Esophagus muscularis mucosa (tissue), 4 donors: ENCODE measurements at regions not wholly inside any gene's neighbourhood (a gene's known extent, or its start where the extent isn't known, plus 50 kb on each side); places are given as distances from the start of the nearest gene placed in this dataset.

Experiments used
- DNase-seq: peaks from one replicate; pipeline ENCODE4 v3.0.0-alpha.2; 2017; ENCODE audit errors: extremely low spot score
- H3K27ac ChIP-seq, 4 donors: fragments of 200-600 bp; sonication (generic); replicated peaks in 1 of 4; 1 replicate in 3 of 4; 2 replicates in 1 of 4; pipeline ENCODE4 v1.5.1; 2016 to 2019; ENCODE audit warnings: mild to moderate bottlenecking in 1 of 4
- H3K27me3 ChIP-seq, 4 donors: fragments of 200-600 bp; sonication (generic); one replicate each; pipeline versions ENCODE4 v1.5.1 to v1.6.0; 2016 to 2019
- H3K36me3 ChIP-seq, 4 donors: fragments of 200-600 bp; sonication (generic); one replicate each; pipeline ENCODE4 v1.5.1; 2016 to 2019
- H3K4me1 ChIP-seq, 4 donors: fragments of 200-600 bp; sonication (generic); one replicate each; pipeline ENCODE4 v1.5.1; 2016 to 2019
- H3K4me3 ChIP-seq, 4 donors: fragments of 200-600 bp; sonication (generic); 1 replicate in 2 of 4; 2 replicates in 2 of 4; pipeline ENCODE4 v1.5.1; 2016 to 2019; ENCODE audit warnings: mild to moderate bottlenecking in 4 of 4, moderate library complexity in 1 of 4
- H3K9me3 ChIP-seq, 4 donors: fragments of 200-600 bp; sonication (generic); 1 replicate in 3 of 4; 2 replicates in 1 of 4; pipeline ENCODE4 v1.5.1; 2016 to 2019
- EP300 ChIP-seq: sonication (generic); formaldehyde crosslinking; IDR thresholded peaks from one replicate; pipeline ENCODE4 v1.6.1; 2017; ENCODE audit warnings: antibody characterized with exemption
- POLR2A ChIP-seq: fragments of 450-650 bp; IDR thresholded peaks from one replicate; pipeline ENCODE4 v1.6.1; 2017; ENCODE audit warnings: antibody characterized with exemption, moderate library complexity, mild to moderate bottlenecking, low read depth
- POLR2AphosphoS5 ChIP-seq, 2 donors: sonication (generic); formaldehyde crosslinking; IDR thresholded peaks; one replicate each; pipeline ENCODE4 v1.6.1; 2017; ENCODE audit warnings: antibody characterized with exemption in 2 of 2
- WGBS: methylation state at CpG from one replicate; pipeline ENCODE4 v1.1.5; 2018; 5-methylcytosine and 5-hydroxymethylcytosine counted together
- intact Hi-C: fragments of 100-400 bp; cut with DNase I; formaldehyde crosslinking; loops from one replicate; pipeline ENCODE4 v1.15.1; 2023
- TF ChIP-seq, protein P1 (sequence below), 3 experiments: fragments of 200-600 bp in 2 of 3; fragments of 450-650 bp in 1 of 3; sonication (generic) in 2 of 3; IDR thresholded peaks; one replicate each; pipeline ENCODE4 v1.5.1; 2017 to 2019; ENCODE audit warnings: antibody characterized with exemption in 3 of 3, mild to moderate bottlenecking in 2 of 3, moderate library complexity in 1 of 3

DNA sequence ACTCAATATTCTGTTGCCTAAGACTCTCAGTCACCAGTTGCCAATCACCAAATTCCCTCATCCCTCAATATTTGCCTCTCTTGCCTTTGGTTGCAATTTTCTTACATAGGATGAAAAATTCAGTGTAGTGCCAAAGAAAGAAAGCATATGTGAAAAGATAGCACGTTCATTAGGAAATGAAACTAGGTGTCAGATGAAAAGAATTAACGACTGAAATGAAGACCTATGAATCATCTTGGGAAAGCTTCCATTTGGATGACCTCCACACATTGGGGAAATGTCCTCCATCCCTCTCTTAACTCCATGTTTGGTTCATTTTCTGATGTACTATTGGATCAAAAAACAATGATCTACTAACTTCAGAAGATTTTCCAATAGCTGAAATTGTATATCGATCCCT, 145.1 kb upstream of the MEOX2 start:
- H3K27ac ChIP-seq, result no peak overlapping the region
- H3K27me3 ChIP-seq, result no peaks in the 10 kb centered on the region
- DNase-seq, result no peak
- TF ChIP-seq, protein P1, sequence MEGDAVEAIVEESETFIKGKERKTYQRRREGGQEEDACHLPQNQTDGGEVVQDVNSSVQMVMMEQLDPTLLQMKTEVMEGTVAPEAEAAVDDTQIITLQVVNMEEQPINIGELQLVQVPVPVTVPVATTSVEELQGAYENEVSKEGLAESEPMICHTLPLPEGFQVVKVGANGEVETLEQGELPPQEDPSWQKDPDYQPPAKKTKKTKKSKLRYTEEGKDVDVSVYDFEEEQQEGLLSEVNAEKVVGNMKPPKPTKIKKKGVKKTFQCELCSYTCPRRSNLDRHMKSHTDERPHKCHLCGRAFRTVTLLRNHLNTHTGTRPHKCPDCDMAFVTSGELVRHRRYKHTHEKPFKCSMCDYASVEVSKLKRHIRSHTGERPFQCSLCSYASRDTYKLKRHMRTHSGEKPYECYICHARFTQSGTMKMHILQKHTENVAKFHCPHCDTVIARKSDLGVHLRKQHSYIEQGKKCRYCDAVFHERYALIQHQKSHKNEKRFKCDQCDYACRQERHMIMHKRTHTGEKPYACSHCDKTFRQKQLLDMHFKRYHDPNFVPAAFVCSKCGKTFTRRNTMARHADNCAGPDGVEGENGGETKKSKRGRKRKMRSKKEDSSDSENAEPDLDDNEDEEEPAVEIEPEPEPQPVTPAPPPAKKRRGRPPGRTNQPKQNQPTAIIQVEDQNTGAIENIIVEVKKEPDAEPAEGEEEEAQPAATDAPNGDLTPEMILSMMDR (IDR thresholded peaks at IDR 0.05), result no peak
- no peak for TF ChIP-seq EP300
- no peaks in the 10 kb centered on the region for H3K36me3 ChIP-seq
- H3K9me3 ChIP-seq, result no peaks in the 10 kb centered on the region
- intact Hi-C loops, result no loop called here
- H3K4me3 ChIP-seq, result no peak overlapping the region
- H3K4me1 ChIP-seq, result peaks cover 6 to 24% (median 21%) of the 10 kb centered on the region in 4 donors
- WGBS, result 40% methylated on average over 3 of the region's 3 CpGs

DNA sequence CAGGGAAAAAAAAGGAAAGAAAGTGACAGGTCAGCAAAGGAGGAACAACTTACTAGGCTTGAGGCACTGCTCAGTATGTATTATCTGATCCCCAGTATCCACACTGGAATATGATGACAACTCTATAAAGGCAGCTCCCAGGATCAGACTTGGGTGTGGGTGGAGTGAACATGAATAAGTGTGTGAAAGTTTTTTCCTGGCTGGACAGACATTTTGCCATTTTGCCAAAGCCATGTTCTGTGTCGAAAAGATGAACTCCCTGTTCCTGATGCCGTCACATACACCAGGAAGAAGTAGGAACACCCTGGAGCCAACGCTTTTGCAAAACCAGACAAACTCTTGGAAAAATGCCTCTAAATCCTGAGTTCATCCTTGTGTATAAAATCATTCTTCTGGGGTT, 143.2 kb upstream of the MEOX2 start:
- H3K36me3 ChIP-seq, result no peaks in the 10 kb centered on the region
- intact Hi-C loops, result no loop called here
- H3K27ac ChIP-seq, result peak overlapping the region in 2 of 4 donors; percentile 16 to 34
- H3K4me3 ChIP-seq, result no peak overlapping the region
- TF ChIP-seq POLR2AphosphoS5 (IDR thresholded peaks at IDR 0.05) (peak; percentile 34 to 38), POLR2A (no peak)
- TF ChIP-seq, protein P1 (IDR thresholded peaks at IDR 0.05), result no peak
- H3K27me3 ChIP-seq, result no peaks in the 10 kb centered on the region
- H3K9me3 ChIP-seq, result no peaks in the 10 kb centered on the region
- WGBS, result 54% methylated on average over 3 of the region's 3 CpGs
- no peak for DNase-seq
- H3K4me1 ChIP-seq, result peaks cover 6 to 24% (median 21%) of the 10 kb centered on the region in 4 donors

DNA sequence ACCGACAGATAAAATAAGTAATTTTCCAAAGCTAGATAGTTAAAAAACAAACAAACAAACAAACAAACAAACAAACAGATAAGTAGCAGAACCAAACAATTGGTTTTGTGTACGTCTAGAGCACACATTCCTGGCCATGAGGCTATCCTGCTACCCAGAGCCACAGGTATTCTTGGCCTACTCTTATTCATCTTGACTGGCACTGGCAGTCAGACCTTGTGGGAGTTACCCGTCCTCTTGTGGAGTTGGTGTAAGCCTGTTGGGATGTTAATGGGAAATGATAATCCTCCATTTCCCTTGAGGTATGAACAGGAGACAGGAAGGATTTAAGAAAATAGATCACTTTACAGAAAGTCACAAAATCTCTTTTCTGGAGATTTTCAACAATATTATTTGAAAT, 142.4 kb upstream of the MEOX2 start:
- intact Hi-C loops, result no loop called here
- Histone ChIP-seq H3K9me3 (no peaks in the 10 kb centered on the region), H3K27ac (no peak overlapping the region), H3K4me3 (no peak overlapping the region), H3K36me3 (no peaks in the 10 kb centered on the region), H3K4me1 (peaks cover 6 to 24% (median 21%) of the 10 kb centered on the region in 4 donors), H3K27me3 (no peaks in the 10 kb centered on the region)
- no peak for DNase-seq
- TF ChIP-seq POLR2A (no peak), POLR2AphosphoS5 (IDR thresholded peaks at IDR 0.05) (no peak), EP300 (no peak)
- TF ChIP-seq, protein P1 (IDR thresholded peaks at IDR 0.05), result no peak
- WGBS, result 88% methylated on average over 3 of the region's 3 CpGs

DNA sequence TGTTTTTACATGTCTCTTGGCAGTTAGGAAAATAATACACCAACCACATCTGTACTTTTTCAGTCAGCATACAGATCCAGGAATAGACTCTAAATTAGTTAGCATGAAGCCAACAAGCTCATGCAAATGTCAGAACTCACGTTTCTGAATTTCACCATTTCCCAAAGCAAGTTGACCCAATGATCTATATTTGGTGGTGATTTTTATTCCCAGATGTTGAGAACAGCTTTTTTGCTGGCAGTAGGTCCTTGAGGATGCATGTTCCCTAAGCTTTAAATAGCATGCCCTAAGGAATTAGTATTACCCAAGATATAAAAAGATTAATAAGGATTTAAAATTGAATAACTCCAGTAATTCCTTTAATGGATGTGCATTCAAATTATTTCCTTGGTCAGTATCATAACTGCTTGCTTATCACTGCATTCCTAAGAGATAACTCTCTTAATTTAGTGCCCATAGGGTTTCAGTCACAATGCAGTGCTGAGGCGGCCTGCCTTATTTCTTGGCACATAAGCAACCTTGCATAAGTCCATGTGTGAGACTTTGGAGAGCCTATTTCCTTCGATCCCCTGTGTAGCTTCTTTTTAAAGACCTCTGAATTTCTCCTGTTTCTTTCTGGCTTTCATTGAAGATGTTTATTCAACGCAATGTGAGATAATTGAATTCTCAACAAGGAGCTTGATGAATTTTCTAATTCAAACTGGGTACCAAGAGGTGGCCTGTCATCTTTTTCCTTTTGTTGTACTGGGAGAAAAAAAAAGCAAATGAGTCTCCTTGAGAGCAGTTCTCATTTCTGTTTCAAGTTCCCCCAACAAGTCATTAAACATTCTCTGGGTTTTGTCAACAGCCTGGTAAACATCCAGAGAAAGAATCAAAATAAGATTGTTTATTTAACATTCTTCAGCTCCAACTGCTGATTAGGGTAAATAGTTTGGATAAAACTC, 135.3 kb upstream of the MEOX2 start:
- Histone ChIP-seq H3K4me1 (peaks cover 0 to 5% (median 0%) of the 10 kb centered on the region in 4 donors), H3K36me3 (no peaks in the 10 kb centered on the region), H3K4me3 (no peak overlapping the region), H3K9me3 (no peaks in the 10 kb centered on the region), H3K27me3 (no peaks in the 10 kb centered on the region), H3K27ac (no peak overlapping the region)
- DNase-seq, result no peak
- TF ChIP-seq, protein P1 (IDR thresholded peaks at IDR 0.05), result no peak
- intact Hi-C loops, result no loop called here
- WGBS, result 71% methylated on average over 4 of the region's 4 CpGs

DNA sequence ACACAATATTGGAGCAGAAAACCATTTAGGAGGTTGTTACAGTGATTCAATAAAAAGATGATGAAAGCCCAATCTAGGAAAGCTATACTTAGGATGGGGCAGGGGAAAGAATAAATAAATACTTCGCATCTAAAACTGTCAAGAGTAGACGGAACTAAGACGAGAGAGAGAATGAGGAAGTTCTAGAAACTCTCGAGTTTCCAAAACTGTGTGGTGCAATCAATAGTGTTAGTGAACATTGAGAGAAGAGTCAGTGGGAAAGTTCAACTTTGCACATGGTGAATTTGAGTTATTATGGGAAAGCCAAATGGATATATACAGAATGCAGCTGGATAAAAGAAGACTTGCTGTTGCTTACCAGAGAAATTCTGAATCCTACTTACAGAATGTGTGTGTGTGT, 133.8 kb upstream of the MEOX2 start:
- Histone ChIP-seq H3K9me3 (no peaks in the 10 kb centered on the region), H3K27me3 (no peaks in the 10 kb centered on the region), H3K36me3 (no peaks in the 10 kb centered on the region), H3K4me1 (peaks cover 0 to 5% (median 0%) of the 10 kb centered on the region in 4 donors), H3K4me3 (no peak overlapping the region), H3K27ac (no peak overlapping the region)
- intact Hi-C loops, result no loop called here
- TF ChIP-seq POLR2A (no peak), EP300 (no peak), POLR2AphosphoS5 (IDR thresholded peaks at IDR 0.05) (no peak)
- TF ChIP-seq, protein P1 (IDR thresholded peaks at IDR 0.05), result no peak
- 71% methylated on average over 4 of the region's 4 CpGs for WGBS
- DNase-seq, result no peak
